Osteocyte (in vitro differentiated cells): ENCODE measurements at regions not wholly inside any gene's neighbourhood (a gene's known extent, or its start where the extent isn't known, plus 50 kb on each side); places are given as distances from the start of the nearest gene placed in this dataset.

Source experiments
- DNase-seq: peaks from one replicate; pipeline ENCODE4 v3.0.0; 2021; ENCODE audit warnings: mixed read lengths; ENCODE audit not compliant: unreplicated experiment; ENCODE audit errors: extremely low spot score
- H3K27ac Mint-ChIP-seq: one replicate; pipeline ENCODE4 v1.8.0; 2021; ENCODE audit warnings: mild to moderate bottlenecking, mixed read lengths; ENCODE audit not compliant: unreplicated experiment
- H3K27me3 Mint-ChIP-seq: one replicate; pipeline ENCODE4 v1.8.0; 2021; ENCODE audit warnings: mixed read lengths; ENCODE audit not compliant: unreplicated experiment
- H3K36me3 Mint-ChIP-seq: one replicate; pipeline ENCODE4 v1.8.0; 2021; ENCODE audit warnings: mixed read lengths; ENCODE audit not compliant: unreplicated experiment
- H3K4me1 Mint-ChIP-seq: one replicate; pipeline ENCODE4 v1.8.0; 2021; ENCODE audit warnings: mixed read lengths; ENCODE audit not compliant: unreplicated experiment
- H3K4me3 Mint-ChIP-seq: one replicate; pipeline ENCODE4 v1.8.0; 2021; ENCODE audit warnings: mild to moderate bottlenecking, moderate library complexity, mixed read lengths; ENCODE audit not compliant: unreplicated experiment
- H3K9me3 Mint-ChIP-seq: one replicate; pipeline ENCODE4 v1.8.0; 2021; ENCODE audit warnings: mixed read lengths; ENCODE audit not compliant: unreplicated experiment
- TF ChIP-seq, protein P1 (sequence below): fragments of 200-600 bp; sonication (generic); IDR thresholded peaks from 2 replicates; pipeline ENCODE4 v1.5.0; 2021; ENCODE audit warnings: antibody characterized with exemption, mild to moderate bottlenecking, moderate library complexity

DNA sequence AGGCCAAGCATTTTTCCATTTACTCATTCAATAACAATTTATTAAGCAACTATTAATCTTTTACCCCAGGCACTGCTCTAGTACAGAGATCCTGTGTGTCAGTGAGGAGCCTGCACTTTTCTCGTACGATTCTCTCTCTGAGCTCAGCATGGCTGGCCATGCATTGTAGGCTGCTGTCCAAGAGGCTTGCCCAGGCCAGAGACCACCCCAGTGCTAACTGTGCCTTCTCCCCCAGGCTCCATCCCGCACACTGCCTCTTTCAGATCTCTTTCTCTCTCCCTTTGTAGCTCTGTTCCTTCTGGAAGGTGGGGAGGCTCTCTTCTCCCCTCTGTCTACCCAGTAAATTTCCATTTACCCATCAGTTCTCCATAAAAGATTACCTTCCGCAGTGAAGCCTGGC lies 101.0 kb upstream of the IKZF1 start:
- no peak overlapping the region for H3K27ac Mint-ChIP-seq
- H3K4me3 Mint-ChIP-seq: no peak overlapping the region
- no peaks in the 10 kb centered on the region for H3K27me3 Mint-ChIP-seq
- DNase-seq: peak; percentile 60
- no peaks in the 10 kb centered on the region for H3K9me3 Mint-ChIP-seq
- no peaks in the 10 kb centered on the region for H3K4me1 Mint-ChIP-seq
- no peaks in the 10 kb centered on the region for H3K36me3 Mint-ChIP-seq
- TF ChIP-seq, protein P1, sequence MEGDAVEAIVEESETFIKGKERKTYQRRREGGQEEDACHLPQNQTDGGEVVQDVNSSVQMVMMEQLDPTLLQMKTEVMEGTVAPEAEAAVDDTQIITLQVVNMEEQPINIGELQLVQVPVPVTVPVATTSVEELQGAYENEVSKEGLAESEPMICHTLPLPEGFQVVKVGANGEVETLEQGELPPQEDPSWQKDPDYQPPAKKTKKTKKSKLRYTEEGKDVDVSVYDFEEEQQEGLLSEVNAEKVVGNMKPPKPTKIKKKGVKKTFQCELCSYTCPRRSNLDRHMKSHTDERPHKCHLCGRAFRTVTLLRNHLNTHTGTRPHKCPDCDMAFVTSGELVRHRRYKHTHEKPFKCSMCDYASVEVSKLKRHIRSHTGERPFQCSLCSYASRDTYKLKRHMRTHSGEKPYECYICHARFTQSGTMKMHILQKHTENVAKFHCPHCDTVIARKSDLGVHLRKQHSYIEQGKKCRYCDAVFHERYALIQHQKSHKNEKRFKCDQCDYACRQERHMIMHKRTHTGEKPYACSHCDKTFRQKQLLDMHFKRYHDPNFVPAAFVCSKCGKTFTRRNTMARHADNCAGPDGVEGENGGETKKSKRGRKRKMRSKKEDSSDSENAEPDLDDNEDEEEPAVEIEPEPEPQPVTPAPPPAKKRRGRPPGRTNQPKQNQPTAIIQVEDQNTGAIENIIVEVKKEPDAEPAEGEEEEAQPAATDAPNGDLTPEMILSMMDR: no peak

DNA sequence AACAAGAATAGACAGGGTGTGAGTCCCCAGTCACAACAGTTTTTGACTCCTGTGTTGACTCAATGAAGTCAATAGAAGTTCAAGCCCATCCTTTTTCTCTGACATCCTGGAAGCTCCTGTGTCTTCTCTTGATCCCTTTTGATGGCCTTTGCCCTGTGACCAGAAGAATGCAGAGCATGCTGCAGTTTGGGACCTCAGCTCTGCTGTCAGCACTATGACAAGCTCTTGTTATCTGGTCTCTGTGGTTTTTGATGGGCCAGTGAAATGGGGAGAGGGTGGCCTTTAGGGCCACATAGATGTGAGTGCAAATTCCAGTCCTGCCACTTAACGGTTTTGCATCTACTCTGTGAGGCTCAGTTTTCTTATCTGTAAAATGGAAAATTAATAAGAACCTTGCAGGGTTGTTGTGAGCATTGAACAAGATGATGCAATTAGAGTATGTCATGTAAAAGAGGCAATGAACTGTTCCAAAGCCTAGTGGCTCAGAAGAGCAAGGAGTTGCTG lies 102.4 kb upstream of the IKZF1 start:
- H3K4me1 Mint-ChIP-seq: no peaks in the 10 kb centered on the region
- no peaks in the 10 kb centered on the region for H3K36me3 Mint-ChIP-seq
- H3K4me3 Mint-ChIP-seq: no peak overlapping the region
- TF ChIP-seq, protein P1: no peak
- H3K27ac Mint-ChIP-seq: no peak overlapping the region
- no peaks in the 10 kb centered on the region for H3K27me3 Mint-ChIP-seq
- H3K9me3 Mint-ChIP-seq: no peaks in the 10 kb centered on the region
- DNase-seq: no peak

DNA sequence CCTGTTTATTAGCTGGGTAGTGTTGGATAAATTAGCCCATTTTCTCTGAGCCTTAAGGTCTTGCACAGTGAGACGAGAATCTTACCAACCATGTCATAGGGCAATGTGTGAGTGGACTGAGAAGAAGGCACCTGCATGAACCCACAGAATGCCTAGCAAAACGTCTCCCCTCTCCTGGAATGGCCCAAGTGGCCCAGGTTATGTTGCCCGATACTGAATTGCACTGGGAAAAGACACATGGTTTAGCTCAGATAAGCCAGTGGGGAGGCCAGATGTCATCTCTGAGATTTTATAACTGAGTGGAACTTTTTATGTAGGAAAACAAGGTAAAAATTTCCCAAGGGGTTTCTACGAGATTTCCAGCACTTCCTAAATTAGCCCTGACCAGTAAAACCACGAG lies 104.7 kb upstream of the IKZF1 start:
- DNase-seq: no peak
- no peak overlapping the region for H3K27ac Mint-ChIP-seq
- TF ChIP-seq, protein P1: no peak
- no peaks in the 10 kb centered on the region for H3K36me3 Mint-ChIP-seq
- H3K27me3 Mint-ChIP-seq: no peaks in the 10 kb centered on the region
- H3K4me1 Mint-ChIP-seq: no peaks in the 10 kb centered on the region
- no peaks in the 10 kb centered on the region for H3K9me3 Mint-ChIP-seq
- no peak overlapping the region for H3K4me3 Mint-ChIP-seq

DNA sequence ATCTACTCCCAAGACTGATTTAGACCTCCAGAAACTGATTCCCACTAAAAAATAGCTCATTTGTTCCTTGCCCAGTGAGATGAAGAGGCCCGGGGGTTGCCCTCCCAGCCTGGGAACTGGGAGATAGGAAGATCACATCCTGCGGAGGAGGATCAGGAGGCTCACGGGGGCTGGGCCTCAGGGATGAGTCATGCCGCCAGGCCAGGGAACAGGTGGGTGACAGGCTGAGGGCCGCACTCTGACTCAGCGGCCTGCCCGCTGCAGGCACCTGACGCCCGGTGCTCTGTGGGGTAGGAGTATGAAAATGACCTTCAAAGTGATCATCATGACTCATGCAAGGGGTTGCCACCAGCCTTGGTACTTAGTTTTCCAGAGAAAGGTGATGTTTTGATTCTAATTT lies 104.5 kb upstream of the ZPBP start:
- no peaks in the 10 kb centered on the region for H3K36me3 Mint-ChIP-seq
- H3K4me1 Mint-ChIP-seq: no peaks in the 10 kb centered on the region
- DNase-seq: no peak
- no peak overlapping the region for H3K4me3 Mint-ChIP-seq
- no peaks in the 10 kb centered on the region for H3K9me3 Mint-ChIP-seq
- H3K27me3 Mint-ChIP-seq: no peaks in the 10 kb centered on the region
- H3K27ac Mint-ChIP-seq: no peak overlapping the region
- TF ChIP-seq, protein P1: no peak

DNA sequence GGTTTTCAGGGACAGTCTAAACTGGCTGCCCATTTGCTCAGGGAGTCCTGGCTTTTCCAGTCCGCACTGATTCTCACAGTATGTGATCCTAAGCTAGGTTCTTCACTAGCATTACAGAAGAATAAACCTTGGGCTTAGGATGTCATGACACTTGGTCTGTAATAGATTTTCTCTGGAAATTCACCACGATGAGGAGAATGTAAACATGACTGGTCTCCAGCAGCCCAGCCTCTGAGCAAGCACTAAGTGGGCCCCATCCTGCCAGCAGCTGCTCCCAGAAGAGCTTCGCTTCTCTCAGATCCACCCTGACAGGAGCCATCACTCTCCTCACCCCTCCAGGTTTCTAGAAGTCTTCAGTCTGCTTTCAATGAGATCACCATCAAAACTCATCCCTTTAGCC lies 103.7 kb upstream of the ZPBP start:
- H3K27me3 Mint-ChIP-seq: no peaks in the 10 kb centered on the region
- H3K36me3 Mint-ChIP-seq: no peaks in the 10 kb centered on the region
- H3K4me3 Mint-ChIP-seq: no peak overlapping the region
- H3K4me1 Mint-ChIP-seq: no peaks in the 10 kb centered on the region
- TF ChIP-seq, protein P1: no peak
- H3K27ac Mint-ChIP-seq: no peak overlapping the region
- DNase-seq: no peak
- no peaks in the 10 kb centered on the region for H3K9me3 Mint-ChIP-seq
